Skeletal muscle cell (primary cell): ENCODE measurements at regions not wholly inside any gene's neighbourhood (a gene's known extent, or its start where the extent isn't known, plus 50 kb on each side); places are given as distances from the start of the nearest gene placed in this dataset.
"Not testable (repeated sequence)": the region's sequence is repeated elsewhere in the genome, so short reads cannot be mapped to it uniquely, and the experiment has no call there.

Experiments used
- DNase-seq: peaks from one replicate; pipeline ENCODE4 v3.0.0-alpha.2; 2010; ENCODE audit warnings: low read depth
- H3K4me3 ChIP-seq: 2 replicates; pipeline ENCODE4 v1.5.1; 2011; ENCODE audit warnings: low read depth, mild to moderate bottlenecking, control low read depth, low read length, moderate library complexity

GRCh38 chr5:14936588-14936987 lies 65.0 kb upstream of the ANKH start:
- H3K4me3 ChIP-seq: no peak overlapping the region
- DNase-seq: no peak

GRCh38 chr5:14935341-14935740 lies 63.8 kb upstream of the ANKH start:
- no peak for DNase-seq

GRCh38 chr5:14932902-14933469 lies 61.4 kb upstream of the ANKH start:
- no peak for DNase-seq
- no peak overlapping the region for H3K4me3 ChIP-seq

More at GRCh38 chr5:14935341-14935740, 63.8 kb upstream of the ANKH start:
- no peak overlapping the region for H3K4me3 ChIP-seq

- no peak overlapping the region for H3K4me3 ChIP-seq
- DNase-seq: no peak
Observed at GRCh38 chr5:14930486-14930885, 58.9 kb upstream of the ANKH start.

GRCh38 chr5:14929293-14930065 lies 57.9 kb upstream of the ANKH start:
- no peak overlapping the region for H3K4me3 ChIP-seq
- no peak for DNase-seq

- H3K4me3 ChIP-seq: no peak overlapping the region
- peak; percentile 73 for DNase-seq
Observed at GRCh38 chr5:14928661-14929060, 57.1 kb upstream of the ANKH start.

- no peak overlapping the region for H3K4me3 ChIP-seq
- DNase-seq: no peak
Observed at GRCh38 chr5:14925326-14925725, 53.7 kb upstream of the ANKH start.

- H3K4me3 ChIP-seq, DNase-seq: not testable (repeated sequence)
Observed at GRCh38 chr5:14922952-14923351, 51.4 kb upstream of the ANKH start.

GRCh38 chr5:14922456-14922855 lies 50.9 kb upstream of the ANKH start:
- no peak overlapping the region for H3K4me3 ChIP-seq
- no peak for DNase-seq
